ENCODE measurements at regions not wholly inside any gene's neighbourhood (a gene's known extent, or its start where the extent isn't known, plus 50 kb on each side); places are given as distances from the start of the nearest gene placed in this dataset.

DNA sequence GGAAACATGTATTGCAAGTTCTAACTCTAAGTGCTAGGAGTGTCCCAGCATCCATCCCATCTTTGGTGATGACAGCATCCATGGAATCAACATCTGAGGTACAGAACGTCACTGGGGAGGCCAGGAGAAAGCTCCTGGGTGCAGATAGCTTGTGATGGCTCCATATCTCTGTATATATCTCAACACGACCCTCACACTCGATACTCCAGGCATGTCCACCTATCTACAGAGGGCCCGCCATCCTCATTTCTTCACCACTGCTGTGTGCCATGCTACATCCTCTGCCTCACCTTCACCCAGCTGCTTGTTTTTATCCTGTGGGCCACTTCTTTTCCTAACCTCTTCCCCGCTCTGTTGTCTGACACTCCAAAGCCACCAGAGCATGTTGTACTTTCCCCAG is 100.4 kb upstream of the SERP2 start:
- no peak overlapping the region for H3K4me3 ChIP-seq (ENCODE audit: low read depth, low read length)
- no peak for DNase-seq (ENCODE audit: low read depth)

DNA sequence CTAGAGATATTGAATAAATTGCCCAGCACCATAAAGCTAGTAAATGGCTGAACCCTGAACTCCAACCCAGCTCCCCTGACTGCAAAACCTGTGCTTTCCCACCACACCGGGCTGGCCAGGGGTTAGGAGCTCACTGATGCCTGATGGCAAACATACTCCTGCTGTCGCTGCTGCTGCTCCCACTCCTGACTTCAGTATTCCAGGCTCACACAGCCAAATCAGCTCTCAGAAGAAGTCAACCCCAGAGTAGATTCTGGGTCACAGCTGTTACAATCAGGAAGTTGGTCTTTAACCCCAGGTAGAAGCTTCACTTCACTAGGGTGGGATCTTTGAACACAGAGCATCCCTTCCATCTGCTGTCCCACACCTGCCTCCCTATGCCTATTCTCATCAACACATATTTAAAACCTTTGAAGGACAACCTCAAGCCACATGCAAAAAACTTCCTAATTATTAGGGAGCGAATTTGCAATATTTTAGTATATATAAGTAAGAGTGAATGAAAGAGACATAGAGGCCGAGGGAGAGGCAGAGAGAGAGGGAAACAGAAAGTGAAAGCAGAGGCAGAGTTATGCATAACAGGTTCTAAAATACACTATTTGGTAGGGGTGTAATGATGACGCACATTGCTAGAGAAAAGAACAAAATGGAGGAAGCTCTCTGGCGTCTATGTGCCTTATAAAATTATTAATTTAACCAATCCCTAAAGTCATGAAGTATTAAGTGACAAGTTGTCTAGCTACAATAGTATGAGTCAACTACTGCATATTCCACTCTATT is 99.4 kb upstream of the SERP2 start:
- no peak for DNase-seq (ENCODE audit: low read depth)

DNA sequence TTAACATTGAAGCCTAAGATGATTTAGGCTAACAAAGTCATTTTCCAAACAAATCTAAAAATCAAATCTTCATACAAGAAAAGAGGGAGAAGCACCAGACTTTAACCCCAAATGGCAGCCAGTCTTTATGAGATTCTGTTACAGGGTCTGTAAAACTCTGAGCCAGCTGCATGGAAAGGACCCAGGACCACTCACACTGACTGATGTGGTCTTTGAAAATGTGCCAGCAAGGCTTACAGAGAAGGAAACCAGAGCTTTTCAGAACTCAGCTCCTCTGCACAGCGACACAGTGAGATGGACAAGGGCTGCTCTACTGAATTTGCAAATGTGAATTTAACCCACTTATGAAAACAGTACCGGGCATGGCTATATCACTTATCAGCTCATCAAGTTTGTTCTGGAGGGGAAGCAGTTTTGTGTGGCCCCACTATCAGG is 98.8 kb upstream of the SERP2 start:
- DNase-seq (ENCODE audit: low read depth): no peak
- H3K4me3 ChIP-seq (ENCODE audit: low read depth, low read length): no peak overlapping the region

More for the DNA sequence above, 99.4 kb upstream of the SERP2 start:
- peak overlapping the region; percentile 1 for H3K4me3 ChIP-seq (ENCODE audit: low read depth, low read length)

DNA sequence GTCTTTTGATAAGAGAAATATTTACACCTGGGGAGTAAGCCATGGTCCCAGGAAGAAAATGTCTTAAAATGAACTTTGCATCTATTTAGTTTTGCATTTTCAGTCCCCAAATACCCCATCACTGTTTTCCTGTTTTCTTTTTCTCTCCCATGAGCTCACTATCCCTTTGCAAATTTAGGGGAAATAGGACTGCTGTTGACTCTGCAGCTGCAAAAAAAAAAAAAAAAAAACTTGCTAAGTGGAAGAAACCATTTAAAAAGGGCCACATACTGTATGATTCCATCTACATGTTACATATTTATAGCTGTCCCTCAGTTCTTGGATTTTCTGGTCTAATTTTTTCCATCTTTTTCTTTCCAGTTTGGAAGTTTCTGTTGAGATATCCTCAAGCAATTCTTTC is 98.2 kb upstream of the SERP2 start:
- no peak overlapping the region for H3K4me3 ChIP-seq (ENCODE audit: low read depth, low read length)
- no peak for DNase-seq (ENCODE audit: low read depth)

DNA sequence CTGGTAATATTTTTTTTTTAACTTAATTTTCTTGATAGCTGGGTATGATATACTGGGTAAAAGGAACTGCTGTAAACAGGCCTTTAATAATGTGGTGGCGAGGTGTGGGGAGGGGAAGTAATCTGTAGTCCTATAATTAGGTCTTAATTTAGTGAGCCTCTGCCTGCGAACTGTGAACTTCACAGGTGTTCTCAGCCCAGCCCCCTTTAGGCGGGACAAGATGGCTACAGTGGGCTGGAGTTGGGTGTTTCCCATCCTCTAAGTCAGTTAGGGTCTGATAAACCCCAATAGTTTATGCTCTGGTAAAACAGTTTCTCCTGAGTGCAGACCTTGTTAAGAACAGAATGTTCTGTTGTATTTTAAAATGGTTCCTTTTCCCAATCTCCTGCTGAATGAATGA is 97.6 kb upstream of the SERP2 start:
- no peak overlapping the region for H3K4me3 ChIP-seq (ENCODE audit: low read depth, low read length)
- no peak for DNase-seq (ENCODE audit: low read depth)

DNA sequence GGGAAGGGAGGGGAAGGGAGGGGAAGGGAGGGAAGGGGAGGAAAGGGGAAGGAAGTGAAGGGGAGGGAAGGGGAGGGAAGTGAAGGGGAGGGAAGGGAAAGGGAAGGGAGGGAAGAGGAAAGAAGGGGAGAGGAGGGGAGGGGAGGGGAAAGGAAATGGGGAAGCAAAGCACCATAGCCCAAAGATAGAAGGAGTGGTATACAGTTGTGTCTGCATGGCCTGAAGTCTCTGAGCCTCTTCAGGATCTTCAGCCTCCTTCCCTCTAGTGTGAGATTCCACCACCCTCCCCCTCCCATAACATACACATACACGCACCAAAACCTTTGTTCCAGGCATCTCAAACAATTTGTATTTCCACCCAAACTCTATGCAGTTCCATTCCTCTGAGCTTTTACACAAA is 96.2 kb upstream of the SERP2 start:
- no peak for DNase-seq (ENCODE audit: low read depth)
- no peak overlapping the region for H3K4me3 ChIP-seq (ENCODE audit: low read depth, low read length)

DNA sequence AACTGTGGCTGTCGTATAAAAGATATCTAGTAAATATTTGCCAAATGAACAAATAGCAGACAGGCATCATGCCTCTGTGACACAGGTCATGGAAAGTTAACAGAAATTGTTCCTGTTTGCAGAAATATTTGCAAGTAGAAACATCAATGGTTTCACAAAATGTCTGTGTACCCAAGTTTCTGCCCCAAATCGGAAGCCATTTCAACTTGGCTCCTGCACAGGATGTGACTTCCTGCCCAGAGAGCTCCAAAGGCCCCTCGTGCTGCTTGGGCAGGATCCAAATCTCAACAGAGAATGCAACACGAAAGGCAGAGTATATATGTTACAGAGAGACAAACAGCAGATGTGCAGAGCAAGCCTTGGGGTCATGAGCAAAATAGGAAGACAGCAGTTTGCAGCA is 95.5 kb upstream of the SERP2 start:
- H3K4me3 ChIP-seq (ENCODE audit: low read depth, low read length): no peak overlapping the region
- no peak for DNase-seq (ENCODE audit: low read depth)

DNA sequence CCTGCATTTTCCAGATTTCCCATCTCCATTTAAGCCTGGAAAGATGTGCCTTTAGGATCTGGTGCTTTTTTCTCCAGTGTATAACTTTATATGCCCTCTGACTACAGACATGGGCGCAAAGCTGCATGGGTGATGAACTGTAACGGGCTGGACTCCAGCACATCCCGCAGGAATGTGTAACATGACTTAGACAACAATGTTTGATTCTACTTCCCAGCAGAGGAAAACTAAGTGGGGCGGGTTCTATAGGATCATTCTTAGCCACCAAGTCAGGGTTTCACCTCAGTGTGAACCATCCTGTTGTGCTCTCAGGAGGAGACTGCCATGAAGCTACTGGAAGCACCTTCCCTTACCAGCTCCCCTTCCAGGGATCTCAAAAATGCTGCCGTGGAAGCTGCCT is 93.2 kb upstream of the SERP2 start:
- peak; percentile 29 for DNase-seq (ENCODE audit: low read depth)
- H3K4me3 ChIP-seq (ENCODE audit: low read depth, low read length): no peak overlapping the region

DNA sequence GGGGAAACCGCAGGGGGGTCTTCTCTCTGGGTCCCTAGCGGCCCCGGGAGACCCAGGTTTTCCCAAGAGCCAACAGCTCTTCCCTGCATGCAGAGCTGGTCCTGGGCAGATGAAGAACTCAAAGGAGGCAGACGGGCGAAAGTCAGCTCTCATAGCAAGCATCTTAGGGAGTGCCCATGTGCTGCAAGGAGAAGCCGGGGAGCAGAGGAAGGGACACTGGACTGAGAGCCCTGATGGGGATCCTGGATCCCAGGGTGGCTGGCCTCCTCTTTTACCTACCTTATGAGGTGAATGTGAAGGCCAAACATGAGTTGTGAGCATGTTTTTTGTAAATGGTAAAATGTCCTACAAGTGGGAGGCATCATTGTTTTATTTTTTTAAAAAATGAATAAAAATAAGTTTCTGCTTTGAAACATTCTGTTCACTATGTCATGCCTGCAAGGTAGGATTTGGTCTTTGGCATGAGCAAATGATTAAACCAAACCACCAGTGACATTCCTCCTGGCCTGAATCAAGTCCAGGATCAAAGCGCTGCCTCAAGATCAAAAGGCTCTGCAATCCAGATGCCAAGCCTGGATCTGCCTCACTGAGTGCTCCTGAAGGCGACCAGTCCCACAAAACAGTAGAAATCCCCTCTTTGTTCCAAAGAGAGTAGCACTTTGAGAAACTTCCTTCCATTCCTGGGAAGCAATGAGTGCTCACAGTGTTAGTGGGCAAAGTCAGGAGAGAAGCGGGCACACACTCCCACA is 92.2 kb upstream of the SERP2 start:
- H3K4me3 ChIP-seq (ENCODE audit: low read depth, low read length): no peak overlapping the region
- DNase-seq (ENCODE audit: low read depth): no peak

DNA sequence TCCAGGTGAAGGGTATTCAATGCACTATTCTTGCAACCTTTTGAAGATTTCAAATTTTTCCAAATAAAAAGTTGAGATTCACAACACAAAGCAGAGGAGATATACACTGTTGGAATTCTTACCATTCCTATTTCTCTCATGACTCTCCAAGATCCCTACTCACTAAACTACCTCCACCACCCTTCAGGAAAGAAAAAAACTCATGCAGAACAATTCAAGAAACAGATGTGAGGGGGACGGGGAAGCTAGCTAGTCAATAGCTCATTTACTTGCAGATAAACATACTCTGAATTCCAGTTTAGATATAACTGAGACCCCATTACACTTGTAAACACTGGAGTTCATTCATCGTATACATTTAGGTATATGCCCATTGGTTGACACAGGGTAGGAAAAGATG is 90.0 kb upstream of the SERP2 start:
- no peak for DNase-seq (ENCODE audit: low read depth)
- H3K4me3 ChIP-seq (ENCODE audit: low read depth, low read length): no peak overlapping the region

DNA sequence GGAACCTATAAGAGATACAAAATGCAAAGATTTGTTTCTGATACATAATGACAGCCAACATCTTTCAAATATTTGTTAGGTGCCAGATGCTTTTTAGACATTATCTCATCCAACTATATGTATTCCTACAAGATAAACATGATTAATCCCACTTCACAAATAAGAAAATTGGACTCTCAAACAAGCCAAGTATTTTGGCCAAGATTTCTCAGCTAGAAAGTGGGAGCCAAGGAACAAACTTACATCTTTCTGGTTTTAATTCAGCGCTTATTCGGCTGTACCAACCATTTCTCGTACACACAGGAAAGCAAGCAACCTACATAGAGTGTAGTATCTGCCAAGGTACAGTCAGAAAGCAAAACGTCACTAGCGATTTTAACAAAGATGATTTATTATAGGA is 85.7 kb upstream of the SERP2 start:
- H3K4me3 ChIP-seq (ENCODE audit: low read depth, low read length): no peak overlapping the region
- no peak for DNase-seq (ENCODE audit: low read depth)

DNA sequence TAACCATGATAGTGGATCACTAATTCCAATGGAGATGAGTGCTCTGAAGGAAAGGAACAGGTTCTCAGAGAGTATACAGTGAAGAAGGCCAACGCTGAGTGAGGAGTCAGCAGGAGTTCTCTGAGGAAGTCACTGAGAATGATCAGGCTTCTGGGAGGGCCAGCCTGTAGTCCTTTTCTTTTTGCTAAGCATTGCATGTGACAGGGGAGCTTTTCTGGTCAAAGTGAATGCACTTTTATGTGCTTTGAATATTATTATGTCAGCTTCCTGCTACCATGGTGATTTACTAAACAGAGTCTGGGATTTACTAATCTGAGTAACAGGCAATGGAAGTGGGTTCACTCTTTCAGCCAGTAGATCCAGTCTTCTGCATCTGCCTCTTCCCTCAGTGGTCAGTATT is 81.1 kb upstream of the SERP2 start:
- DNase-seq (ENCODE audit: low read depth): no peak
- no peak overlapping the region for H3K4me3 ChIP-seq (ENCODE audit: low read depth, low read length)

DNA sequence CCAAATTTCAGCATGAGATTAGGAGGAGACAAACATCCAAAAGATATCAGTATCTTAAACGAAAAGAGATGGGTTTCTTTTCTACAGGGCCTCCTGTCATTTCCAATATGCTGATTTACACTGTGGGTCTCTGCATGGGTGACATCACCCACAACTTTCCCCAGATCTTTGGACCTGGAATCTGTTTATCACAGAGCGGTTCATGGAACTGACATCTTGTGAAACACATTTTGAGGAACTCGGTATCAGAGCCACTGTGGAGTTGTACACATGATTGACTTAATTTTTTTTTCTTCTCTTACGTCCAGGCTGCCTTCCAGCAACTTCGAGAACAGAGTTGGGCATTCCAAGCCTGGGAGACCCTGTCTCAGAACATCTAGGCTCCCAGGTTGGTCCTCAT is 80.2 kb upstream of the SERP2 start:
- H3K4me3 ChIP-seq (ENCODE audit: low read depth, low read length): no peak overlapping the region
- DNase-seq (ENCODE audit: low read depth): no peak

DNA sequence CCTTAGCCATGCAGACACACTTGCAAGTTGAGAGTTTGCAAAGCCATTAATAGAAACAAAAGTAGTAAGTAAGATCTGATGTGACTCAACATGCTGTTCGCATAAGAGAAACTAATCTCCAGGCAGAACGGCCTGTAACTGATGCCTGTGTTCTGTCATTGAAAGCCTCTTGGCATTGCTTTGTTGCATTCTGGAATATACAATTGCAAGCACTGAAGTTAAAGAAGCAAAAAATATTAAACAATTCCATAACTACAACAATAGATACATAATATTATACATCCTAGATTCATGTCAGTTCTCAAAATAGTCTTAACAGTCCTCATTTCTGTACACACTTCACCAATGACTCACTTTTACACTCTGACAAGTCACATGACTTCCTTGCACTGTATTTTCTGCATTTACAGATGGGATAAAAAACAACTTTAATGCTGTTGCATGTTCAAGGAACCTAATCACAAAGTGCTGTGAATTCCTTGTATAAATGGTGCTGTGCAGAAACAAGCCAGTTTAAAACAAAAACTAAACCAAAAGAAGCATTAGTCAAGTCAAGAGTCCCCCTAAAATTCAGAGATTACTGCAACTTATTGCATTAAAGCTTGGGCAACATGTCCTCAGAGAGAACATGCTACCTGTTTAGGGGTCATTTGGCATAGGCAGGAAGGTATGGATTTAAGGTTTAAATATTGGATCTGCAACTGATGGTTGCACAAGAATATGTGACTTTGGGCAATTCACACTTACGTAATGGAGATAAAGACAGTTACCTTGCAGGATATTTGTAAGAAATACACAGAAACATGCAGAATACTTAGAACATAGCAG is 79.5 kb upstream of the SERP2 start:
- H3K4me3 ChIP-seq (ENCODE audit: low read depth, low read length): no peak overlapping the region
- no peak for DNase-seq (ENCODE audit: low read depth)

DNA sequence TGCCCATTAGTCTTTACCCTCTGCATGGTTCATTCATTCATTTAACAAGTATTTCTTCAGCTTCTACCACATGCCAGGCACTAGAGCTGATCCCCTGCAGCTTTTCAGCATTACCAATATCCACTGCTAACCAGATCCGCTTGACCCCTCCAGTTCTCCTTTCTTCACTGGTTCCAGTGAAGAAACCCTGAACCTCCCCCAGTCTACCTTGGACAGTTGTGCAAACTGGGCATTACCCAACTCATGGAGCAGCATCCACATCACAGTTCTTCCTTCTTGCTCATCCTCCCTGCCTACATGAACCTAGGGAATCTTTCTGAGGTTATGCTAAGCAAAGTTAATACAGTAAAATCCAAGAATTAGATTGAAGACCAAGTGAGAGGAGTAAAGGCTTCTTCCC is 78.7 kb upstream of the SERP2 start:
- H3K4me3 ChIP-seq (ENCODE audit: low read depth, low read length): no peak overlapping the region
- no peak for DNase-seq (ENCODE audit: low read depth)

DNA sequence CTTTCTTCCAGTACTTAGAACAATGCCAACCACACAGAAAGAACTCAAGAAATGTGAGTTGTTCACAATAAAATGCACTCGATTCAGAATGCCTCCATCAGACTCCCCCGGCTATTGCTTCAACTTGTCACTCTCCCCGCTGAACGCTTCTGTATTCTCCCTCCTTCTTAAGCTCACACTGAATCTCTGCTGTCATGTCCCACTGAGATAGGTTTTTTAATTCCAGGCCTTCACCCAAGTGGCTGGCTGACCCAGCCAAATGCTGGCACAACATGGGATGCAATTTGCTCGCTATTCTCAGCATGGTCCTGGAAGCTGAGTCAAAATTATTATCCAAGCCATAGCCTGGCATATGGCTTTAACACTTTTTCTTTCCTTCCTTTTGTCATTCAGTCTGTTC is 76.8 kb upstream of the SERP2 start:
- no peak overlapping the region for H3K4me3 ChIP-seq (ENCODE audit: low read depth, low read length)
- no peak for DNase-seq (ENCODE audit: low read depth)

DNA sequence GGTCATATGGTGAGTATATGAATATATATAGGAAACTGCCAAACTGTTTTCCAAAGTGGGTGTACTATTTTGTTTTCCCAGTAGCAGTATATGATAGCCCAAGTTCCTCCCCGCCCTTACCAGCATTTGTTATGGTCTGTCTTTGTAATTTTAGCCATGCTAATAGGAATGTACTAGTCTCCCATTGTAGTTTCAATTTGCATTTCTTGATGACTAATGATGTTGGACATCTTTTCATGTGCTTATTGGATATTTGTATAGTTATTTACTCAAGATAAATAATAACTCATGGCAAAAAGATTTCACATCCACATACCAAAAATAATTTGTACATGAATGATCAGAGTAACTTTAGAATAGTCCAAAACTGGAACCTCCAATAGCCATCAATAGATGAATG is 75.3 kb upstream of the SERP2 start:
- H3K4me3 ChIP-seq (ENCODE audit: low read depth, low read length): no peak overlapping the region
- DNase-seq (ENCODE audit: low read depth): no peak

DNA sequence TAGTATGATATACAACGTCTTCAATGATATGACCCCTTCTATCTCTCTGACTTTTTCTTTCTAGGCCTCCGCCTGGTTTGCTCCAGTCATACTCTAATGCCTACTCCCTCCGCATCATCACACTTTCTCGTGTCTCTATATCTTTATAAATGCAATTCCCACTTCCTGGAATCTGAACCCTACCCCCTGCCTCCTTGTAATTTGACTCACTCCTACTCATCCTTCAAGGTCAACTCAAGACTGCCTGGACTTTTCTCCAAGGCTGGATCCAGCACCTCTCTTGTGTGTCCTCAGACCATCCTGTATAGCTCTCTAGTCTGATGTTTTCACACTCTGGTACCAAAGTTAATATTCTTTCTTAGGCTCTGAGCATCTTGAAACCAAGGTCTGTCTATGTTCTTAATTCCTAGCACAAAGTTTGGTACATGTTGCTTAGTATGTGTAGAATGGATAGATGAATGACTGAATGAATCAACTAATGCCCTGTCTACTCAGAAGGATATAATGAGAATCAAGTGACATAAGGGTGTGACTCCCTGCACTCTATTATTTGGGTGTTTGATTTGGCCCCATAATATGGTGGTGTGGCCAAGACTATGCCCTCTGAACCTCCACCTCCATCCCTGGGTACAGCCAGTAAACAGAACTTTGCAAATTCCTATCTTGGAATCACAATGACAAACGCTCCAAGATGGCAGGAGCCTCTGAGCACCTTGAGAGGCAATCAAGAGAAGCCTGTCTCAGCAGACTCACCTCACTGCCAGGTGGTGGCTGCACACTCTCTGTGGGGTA is 74.3 kb upstream of the SERP2 start:
- H3K4me3 ChIP-seq (ENCODE audit: low read depth, low read length): no peak overlapping the region
- no peak for DNase-seq (ENCODE audit: low read depth)

DNA sequence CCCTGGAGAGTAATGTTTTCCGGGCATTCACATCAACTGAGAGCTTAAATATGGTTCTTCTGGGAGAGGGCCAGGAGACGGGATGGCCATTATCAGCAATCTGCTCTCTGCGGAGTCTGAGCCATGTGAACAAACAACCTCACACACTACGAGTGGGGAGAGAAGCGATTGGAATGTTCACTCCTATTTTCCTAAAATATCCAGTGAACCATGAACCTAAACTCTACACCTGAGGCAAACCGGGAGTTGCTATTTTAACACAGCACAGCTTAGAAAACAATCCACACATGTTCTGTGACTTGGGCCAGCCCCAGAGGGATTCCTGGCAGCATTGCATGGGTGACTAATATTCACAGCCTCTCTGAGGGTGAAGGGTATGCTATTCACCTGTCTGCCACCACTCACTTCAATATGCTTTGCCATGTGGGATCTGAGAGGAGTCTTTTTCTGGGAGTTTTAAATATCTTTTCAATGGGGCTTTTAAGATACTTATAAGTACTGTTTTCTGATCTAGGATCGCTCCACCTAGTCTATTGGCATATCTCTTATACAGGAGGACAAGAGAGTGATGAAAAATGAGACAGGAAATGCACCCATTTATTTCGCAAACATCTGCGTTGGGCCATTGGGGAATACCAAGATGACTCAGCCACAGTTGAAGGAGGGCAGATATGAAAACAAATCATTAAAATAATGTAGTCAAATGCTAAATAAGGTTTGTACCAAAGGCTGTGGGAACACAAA is 72.6 kb upstream of the SERP2 start:
- H3K4me3 ChIP-seq (ENCODE audit: low read depth, low read length): no peak overlapping the region
- peak; percentile 36 for DNase-seq (ENCODE audit: low read depth)

Measured in skeletal muscle cell (primary cell).